Stimulated activated effector memory CD8-positive, alpha-beta T cell treated with anti-CD3 and anti-CD28 coated beads, Interleukin-12 subunit alpha, Interleukin-12 subunit beta, amount 100 ng/mL, for 72 hours (primary cell): ENCODE measurements at regions not wholly inside any gene's neighbourhood (a gene's known extent, or its start where the extent isn't known, plus 50 kb on each side); places are given as distances from the start of the nearest gene placed in this dataset.

Experiments
- ATAC-seq: fragments of 150-1000 bp; cut with Tn5 transposase; 2 replicates; pipeline ENCODE4 v1.10.0; 2021
- DNase-seq, 2 donors: peaks; one replicate each; pipeline ENCODE4 v3.0.0; 2021 to 2022; ENCODE audit warnings: low spot score in 2 of 2
- H3K27ac Mint-ChIP-seq: one replicate; pipeline ENCODE4 v1.8.0; 2022; ENCODE audit warnings: mild to moderate bottlenecking, mixed read lengths
- H3K36me3 Mint-ChIP-seq: one replicate; pipeline ENCODE4 v1.8.0; 2022; ENCODE audit warnings: mild to moderate bottlenecking, mixed read lengths
- H3K4me1 Mint-ChIP-seq: one replicate; pipeline ENCODE4 v1.8.0; 2022; ENCODE audit warnings: mixed read lengths
- H3K4me3 Mint-ChIP-seq: one replicate; pipeline ENCODE4 v1.8.0; 2022; ENCODE audit warnings: mild to moderate bottlenecking, mixed read lengths
- H3K9me3 Mint-ChIP-seq: one replicate; pipeline ENCODE4 v1.8.0; 2022; ENCODE audit warnings: mixed read lengths

DNA sequence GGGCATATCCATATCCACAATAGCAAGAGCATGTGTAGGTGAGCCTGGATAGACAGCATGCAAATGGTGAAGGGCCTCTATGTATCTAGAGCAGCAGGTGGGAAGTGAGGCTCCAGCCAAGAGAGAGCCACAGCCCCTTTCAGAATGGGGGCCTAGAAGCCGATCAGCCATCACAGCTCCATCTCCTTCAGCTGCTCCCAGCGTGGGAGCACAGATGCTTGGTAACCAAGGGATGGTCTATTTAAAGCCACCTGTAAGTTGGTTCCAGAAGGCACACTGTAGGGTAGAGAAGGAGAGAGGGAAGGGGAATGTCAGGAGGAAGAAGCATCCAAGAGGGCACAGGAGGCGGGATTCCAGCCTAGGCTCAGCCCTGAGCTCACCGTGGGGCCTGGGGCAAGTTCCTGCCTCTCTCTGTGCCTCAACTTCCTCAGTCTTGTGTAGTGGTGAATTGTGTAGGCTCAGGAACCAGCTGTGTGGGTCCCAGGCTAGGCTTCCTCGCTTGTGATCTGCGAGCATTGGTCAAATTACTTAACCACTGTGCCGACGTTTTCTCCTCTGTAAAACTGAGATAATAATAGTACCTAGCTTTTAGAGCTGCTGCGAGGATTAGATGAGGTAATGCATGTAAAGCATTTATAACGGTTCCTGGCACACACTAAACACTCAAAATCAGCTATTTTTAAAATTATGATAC is 122.9 kb upstream of the NAV2 start:
- no peak overlapping the region for H3K27ac Mint-ChIP-seq

DNA sequence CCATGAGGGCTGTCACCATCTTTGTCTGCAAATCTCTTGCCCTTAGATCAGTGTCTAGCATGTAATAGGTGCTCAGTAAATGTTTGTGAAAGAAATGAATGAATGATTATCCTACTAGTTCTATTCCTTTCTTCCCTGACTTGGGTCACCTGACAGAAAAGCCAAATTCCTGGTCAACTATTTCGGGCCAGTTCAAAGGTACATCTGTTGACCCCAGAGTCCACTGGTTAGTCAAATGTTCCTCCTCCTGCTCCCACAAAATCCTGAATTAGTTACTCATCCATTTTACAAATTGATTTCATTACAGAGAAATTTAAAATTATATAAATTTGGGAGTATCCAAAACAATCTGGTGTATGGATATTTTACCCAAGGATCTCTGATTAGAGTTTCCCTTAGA is 124.7 kb upstream of the NAV2 start:
- H3K9me3 Mint-ChIP-seq: no peaks in the 10 kb centered on the region
- no peak overlapping the region for H3K27ac Mint-ChIP-seq
- DNase-seq (no peak), ATAC-seq (no peak)
- no peak overlapping the region for H3K4me3 Mint-ChIP-seq
- no peaks in the 10 kb centered on the region for H3K4me1 Mint-ChIP-seq
- no peaks in the 10 kb centered on the region for H3K36me3 Mint-ChIP-seq

More for the DNA sequence above, 122.9 kb upstream of the NAV2 start:
- H3K36me3 Mint-ChIP-seq: no peaks in the 10 kb centered on the region
- H3K4me1 Mint-ChIP-seq: no peaks in the 10 kb centered on the region
- H3K9me3 Mint-ChIP-seq: no peaks in the 10 kb centered on the region
- ATAC-seq (no peak), DNase-seq (no peak)
- no peak overlapping the region for H3K4me3 Mint-ChIP-seq

DNA sequence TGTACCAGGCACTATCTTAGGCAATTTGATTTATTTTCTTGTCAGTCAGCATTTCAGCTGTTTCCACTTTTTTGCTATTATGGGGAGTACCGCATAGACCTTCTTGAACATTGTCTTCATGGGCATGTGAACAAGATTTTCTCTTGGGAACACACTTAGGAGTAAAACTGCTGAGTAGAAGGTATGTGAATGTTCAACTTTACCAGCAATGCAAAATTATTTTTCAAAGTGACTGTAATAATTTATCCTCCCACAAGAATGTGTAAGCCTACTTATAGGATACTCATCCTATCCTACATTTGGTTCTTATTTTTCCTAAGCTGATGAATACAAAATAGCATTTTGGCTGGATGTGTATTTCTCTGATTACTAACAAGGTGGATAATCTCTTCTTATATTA is 132.0 kb upstream of the NAV2 start:
- no peak overlapping the region for H3K27ac Mint-ChIP-seq
- no peak for DNase-seq
- no peaks in the 10 kb centered on the region for H3K36me3 Mint-ChIP-seq
- H3K4me3 Mint-ChIP-seq: no peak overlapping the region
- H3K4me1 Mint-ChIP-seq: no peaks in the 10 kb centered on the region
- H3K9me3 Mint-ChIP-seq: no peaks in the 10 kb centered on the region
- no peak for ATAC-seq

DNA sequence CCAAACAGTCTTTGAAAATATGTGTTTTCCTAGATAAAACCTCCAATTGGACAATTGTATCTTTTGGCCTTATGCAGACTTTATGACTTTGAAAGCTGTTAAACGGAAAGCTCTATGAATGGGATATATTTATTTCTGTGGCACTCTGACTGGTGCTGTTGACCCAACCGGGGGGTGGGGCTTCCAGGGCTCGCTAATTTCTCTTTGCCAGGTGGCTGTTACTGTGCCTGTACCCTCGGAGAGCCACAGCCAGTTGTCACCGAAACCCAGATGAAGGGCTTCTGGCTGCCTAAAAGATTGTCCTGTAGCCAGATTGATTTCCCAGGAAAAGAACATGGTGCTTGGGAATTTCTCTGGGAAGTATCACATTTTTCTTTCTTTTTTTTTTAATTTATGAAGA is 132.7 kb upstream of the NAV2 start:
- DNase-seq (no peak), ATAC-seq (no peak)
- Mint-ChIP-seq H3K9me3 (no peaks in the 10 kb centered on the region), H3K27ac (no peak overlapping the region), H3K4me3 (no peak overlapping the region), H3K36me3 (no peaks in the 10 kb centered on the region), H3K4me1 (no peaks in the 10 kb centered on the region)

DNA sequence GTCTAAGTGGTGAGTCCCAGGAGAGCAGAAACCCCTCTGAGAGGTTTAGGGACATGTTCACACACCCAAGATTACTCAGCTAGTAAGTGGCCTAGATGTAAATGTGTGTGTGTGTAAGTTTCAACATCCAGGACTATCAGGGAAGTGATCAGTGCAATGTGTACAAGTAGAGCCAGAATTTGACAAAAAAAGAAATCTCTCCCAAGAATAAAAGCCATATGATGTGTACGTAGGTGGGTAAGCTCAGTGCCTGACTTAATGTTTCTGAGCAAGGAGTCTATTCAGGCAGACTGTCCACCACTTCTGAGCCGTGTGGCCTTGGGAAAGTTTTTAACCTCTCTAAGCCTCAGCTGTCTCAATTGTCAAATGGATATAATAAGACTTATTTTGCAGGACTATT is 133.8 kb upstream of the NAV2 start:
- H3K4me3 Mint-ChIP-seq: no peak overlapping the region
- no peaks in the 10 kb centered on the region for H3K4me1 Mint-ChIP-seq
- no peak for DNase-seq
- H3K27ac Mint-ChIP-seq: no peak overlapping the region
- H3K9me3 Mint-ChIP-seq: no peaks in the 10 kb centered on the region
- no peaks in the 10 kb centered on the region for H3K36me3 Mint-ChIP-seq
- no peak for ATAC-seq

DNA sequence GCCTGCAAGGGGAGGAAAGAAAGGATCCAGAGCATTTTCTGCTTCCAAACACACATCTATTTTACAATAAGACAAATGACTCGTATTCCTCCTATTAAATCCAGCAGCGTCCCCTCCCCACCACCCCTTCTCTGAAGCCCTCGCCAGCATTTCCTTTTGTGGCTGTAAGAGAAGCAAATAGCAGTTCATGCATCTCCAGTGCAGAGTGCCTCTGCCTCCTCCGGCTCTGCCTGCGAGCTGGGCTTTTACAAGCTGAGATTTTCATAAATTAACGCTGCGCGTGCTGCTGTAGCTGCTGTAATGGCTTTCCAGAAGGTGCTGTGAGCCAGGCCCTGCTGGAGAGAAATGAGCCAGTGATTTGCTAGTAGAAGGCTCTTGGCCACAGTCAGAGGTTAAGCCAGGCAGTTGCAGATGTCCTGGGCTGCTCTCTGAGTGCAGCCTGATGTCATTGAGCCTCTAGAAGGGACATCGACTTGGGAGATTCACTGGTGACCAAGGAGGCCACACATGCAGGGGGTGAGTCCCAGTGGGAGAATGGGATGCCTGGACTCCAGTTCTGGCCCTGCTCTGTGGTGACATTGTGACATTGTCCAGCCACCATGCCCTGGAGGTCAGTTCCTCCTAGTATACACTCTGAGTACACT is 134.5 kb upstream of the NAV2 start:
- ATAC-seq (peak; percentile 44), DNase-seq (no peak)
- Mint-ChIP-seq H3K9me3 (no peaks in the 10 kb centered on the region), H3K27ac (no peak overlapping the region), H3K4me1 (no peaks in the 10 kb centered on the region), H3K4me3 (no peak overlapping the region), H3K36me3 (no peaks in the 10 kb centered on the region)

DNA sequence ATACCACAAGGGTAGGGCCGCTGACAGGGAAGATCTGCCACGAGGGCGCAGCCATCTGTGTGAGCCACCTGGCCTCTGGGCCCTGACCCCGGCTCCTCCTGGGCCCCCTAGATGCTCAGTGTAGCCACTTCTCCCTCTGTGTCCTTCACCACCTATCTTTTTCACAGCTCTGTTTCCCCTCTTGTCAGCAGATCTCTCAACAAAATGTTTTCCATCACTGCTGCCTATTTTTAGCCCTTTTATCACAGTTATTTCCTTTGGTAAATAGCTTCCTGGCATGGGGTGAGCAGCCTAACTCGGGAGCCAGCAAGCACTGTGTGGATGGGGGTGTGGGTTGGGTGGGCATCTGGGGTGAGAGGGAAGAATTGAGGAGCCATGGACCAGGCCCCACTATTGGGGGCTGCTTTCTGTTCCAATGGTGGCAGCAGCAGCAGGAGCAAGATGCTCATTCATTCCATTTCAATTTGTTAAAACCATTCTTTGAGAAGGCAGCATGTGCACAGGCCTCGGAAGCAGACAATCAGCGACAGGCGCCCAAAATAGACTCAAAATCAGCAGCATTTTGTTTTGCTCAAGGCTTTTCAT is 135.2 kb upstream of the NAV2 start:
- no peak for DNase-seq
- no peaks in the 10 kb centered on the region for H3K9me3 Mint-ChIP-seq
- H3K4me3 Mint-ChIP-seq: no peak overlapping the region
- no peaks in the 10 kb centered on the region for H3K36me3 Mint-ChIP-seq
- no peak overlapping the region for H3K27ac Mint-ChIP-seq
- H3K4me1 Mint-ChIP-seq: no peaks in the 10 kb centered on the region
- ATAC-seq: no peak

DNA sequence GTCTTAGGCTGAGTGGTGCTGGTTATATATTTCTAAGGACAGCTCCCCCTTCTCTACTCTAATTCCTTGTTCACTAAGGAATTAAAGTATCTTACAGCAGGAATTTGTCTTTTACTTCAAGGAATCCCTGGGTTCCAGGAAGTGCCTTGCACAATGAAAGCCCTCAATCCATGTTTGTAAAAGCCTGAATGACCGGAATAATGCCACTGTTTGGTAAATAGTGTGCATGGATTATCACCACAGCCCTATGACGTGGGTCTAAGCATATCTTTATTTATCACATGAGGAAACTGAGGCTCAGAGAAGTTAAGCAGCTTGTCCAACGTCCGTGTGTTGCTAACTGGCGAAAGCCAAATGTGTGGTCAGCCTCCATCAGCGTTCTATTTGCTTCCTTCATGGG is 135.7 kb upstream of the NAV2 start:
- H3K27ac Mint-ChIP-seq: no peak overlapping the region
- no peak overlapping the region for H3K4me3 Mint-ChIP-seq
- H3K9me3 Mint-ChIP-seq: no peaks in the 10 kb centered on the region
- H3K36me3 Mint-ChIP-seq: no peaks in the 10 kb centered on the region
- ATAC-seq (no peak), DNase-seq (no peak)
- no peaks in the 10 kb centered on the region for H3K4me1 Mint-ChIP-seq

DNA sequence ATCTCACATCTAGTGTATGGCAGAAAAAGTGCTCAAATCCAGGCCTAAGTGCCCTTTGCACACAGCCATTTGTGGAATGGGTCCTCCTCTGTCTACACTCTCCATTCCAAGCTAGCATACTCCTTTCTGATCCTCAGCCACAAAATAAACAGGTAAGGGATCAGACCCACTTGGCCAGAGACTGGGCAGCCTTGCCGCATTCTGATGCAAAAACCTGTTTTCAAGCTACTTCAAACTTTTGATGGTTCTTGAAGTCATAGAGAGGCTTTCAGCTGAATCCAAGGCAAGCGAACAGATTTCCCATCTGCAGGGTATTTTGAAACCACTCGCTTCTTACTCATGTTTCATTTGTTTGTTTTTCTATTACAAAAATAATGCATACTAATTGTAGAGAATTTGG is 136.6 kb upstream of the NAV2 start:
- no peak for DNase-seq
- ATAC-seq: no peak
- H3K4me3 Mint-ChIP-seq: no peak overlapping the region
- no peak overlapping the region for H3K27ac Mint-ChIP-seq
- H3K4me1 Mint-ChIP-seq: no peaks in the 10 kb centered on the region
- no peaks in the 10 kb centered on the region for H3K36me3 Mint-ChIP-seq
- H3K9me3 Mint-ChIP-seq: no peaks in the 10 kb centered on the region

DNA sequence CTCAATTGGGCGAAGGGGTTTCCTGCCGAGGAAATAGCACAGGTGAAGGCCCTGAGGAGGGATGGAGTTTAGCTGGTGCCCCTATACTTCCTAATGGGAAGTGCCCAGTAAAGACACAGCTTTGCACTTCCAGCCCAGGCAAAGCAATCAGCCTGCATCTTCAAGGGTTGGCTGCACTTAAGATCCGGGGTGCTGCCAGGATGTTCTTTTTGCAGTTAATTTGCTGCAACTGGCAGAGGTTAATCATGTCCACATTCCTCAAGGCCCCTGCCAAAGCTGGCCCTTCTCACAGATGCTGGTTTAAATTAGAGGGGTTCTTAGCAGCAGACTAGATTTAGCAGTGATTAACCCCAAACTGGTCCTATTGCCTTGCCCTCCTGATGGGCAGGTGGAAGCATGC is 137.7 kb upstream of the NAV2 start:
- no peak for DNase-seq
- H3K4me3 Mint-ChIP-seq: no peak overlapping the region
- H3K4me1 Mint-ChIP-seq: no peaks in the 10 kb centered on the region
- H3K27ac Mint-ChIP-seq: no peak overlapping the region
- H3K36me3 Mint-ChIP-seq: no peaks in the 10 kb centered on the region
- no peak for ATAC-seq
- H3K9me3 Mint-ChIP-seq: no peaks in the 10 kb centered on the region

DNA sequence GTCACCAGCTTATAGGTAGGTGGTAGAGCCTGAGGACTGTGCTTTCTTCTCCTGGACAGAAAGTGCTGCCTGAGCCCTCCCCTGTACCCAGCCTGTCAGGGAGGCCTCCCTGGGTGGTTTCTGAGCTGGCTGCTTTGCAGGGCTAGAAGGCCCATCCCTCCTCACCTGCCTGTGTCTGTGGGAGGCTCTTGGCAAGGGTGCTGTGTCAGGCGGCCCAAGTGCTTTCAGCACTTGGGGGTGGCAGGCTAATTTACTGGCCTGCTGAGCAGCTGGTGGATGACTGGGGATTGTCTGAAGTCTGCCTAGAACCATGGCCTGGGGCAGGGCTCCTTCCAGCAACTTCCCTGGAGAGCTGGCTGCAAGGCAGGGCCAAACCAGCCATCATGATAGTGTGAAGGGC is 139.0 kb upstream of the NAV2 start:
- no peak for DNase-seq
- no peaks in the 10 kb centered on the region for H3K36me3 Mint-ChIP-seq
- ATAC-seq: no peak
- H3K4me3 Mint-ChIP-seq: no peak overlapping the region
- H3K4me1 Mint-ChIP-seq: no peaks in the 10 kb centered on the region
- no peaks in the 10 kb centered on the region for H3K9me3 Mint-ChIP-seq
- no peak overlapping the region for H3K27ac Mint-ChIP-seq

DNA sequence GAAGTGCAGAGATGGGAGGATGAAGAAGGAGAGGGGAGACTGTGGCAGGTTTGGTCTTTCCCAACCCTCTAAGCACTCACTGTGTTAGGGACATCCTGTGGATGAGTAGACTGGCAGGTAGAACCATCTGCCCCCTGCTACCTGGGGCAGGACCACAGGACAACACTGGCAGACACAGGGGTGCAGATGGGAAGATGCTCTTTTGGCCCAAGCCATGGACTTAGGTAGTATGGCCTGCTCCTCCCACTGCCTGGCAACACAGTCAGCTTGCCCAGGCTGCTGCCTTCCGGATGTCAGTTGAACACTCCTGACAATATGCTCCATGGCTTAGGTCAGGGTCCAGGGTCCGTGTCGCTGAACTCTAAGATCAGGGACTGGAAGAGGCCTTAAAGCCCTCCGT is 140.7 kb upstream of the NAV2 start:
- no peak overlapping the region for H3K4me3 Mint-ChIP-seq
- ATAC-seq (no peak), DNase-seq (no peak)
- no peaks in the 10 kb centered on the region for H3K9me3 Mint-ChIP-seq
- no peak overlapping the region for H3K27ac Mint-ChIP-seq
- no peaks in the 10 kb centered on the region for H3K4me1 Mint-ChIP-seq
- H3K36me3 Mint-ChIP-seq: no peaks in the 10 kb centered on the region

DNA sequence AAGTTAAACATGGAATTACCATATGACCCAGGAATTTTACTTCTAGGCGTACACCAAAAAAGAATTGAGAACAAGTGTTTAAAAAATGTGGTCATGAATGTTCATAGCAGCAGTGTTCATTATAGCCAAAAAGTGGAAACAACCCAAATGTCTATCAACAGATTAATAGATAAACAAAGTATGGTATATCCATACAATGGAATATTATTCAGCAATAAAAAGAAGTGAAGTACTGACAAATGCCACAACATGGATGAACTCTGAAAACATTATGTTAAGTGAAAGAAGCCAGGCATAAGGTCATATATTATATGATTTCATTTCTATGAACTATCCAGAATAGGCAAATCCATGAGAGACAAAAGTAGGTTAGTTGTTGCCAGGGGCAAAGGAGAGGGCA is 141.7 kb upstream of the NAV2 start:
- ATAC-seq: no peak
- Mint-ChIP-seq H3K4me1 (no peaks in the 10 kb centered on the region), H3K36me3 (no peaks in the 10 kb centered on the region), H3K27ac (no peak overlapping the region), H3K4me3 (no peak overlapping the region), H3K9me3 (no peaks in the 10 kb centered on the region)
- no peak for DNase-seq

DNA sequence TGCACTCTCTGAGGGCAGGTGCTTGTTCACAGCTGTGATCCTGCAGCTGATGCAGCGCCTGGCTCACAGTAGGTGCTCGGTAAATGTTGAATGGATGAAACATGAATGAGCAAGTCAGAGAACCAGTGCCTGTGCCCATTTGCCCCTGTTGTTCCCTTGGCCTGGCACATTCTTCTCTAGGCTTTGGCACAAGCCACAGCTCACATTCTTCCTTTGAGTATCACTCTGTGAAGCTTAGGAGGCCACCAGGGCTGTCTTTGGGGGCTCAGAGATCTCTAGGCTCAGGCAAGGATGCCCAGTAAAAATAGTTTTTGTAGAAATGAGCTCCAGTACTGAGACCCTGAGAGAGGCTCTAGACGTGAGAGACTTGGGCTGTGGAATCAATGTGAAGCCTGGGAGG is 144.6 kb upstream of the NAV2 start:
- Mint-ChIP-seq H3K4me1 (no peaks in the 10 kb centered on the region), H3K9me3 (no peaks in the 10 kb centered on the region), H3K4me3 (no peak overlapping the region), H3K36me3 (no peaks in the 10 kb centered on the region), H3K27ac (no peak overlapping the region)
- ATAC-seq (no peak), DNase-seq (no peak)

DNA sequence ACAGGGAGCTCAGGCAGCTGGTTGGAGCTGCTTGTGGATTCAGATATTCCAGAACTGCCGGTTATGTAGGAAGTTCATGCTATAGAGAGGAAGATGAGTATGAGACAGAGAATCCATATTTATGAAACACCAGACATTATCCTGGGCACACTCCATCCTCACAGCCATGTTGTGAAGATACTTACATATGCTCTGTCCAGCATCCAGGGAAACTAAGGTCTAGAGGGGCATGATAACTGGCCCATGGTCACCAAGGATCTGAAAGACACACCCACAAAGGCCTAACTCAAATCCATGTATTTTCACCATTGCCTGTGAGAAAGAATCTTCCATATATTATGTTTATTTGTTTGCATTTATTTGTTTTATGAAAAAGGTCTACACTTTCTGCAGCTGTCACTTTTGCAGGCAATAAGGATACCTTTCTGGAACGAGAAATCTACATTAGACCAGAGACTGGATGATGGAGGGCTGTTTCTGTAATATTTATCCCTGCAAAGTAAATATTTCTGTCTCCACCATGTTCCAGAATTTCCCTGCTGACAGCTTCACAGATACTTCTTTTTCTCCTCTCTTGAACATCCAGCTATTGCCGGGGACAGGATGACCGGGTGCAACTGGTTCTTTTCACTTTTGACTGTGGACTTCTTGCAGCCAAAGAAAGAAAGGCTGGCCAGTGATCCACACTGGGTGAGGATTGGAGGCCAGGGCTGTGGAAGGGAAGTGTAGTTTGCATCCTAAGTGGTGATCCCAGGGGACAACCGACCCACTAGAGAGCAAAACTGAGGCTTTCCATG is 145.9 kb upstream of the NAV2 start:
- Mint-ChIP-seq H3K36me3 (no peaks in the 10 kb centered on the region), H3K4me1 (no peaks in the 10 kb centered on the region), H3K9me3 (no peaks in the 10 kb centered on the region), H3K27ac (no peak overlapping the region), H3K4me3 (no peak overlapping the region)
- no peak for DNase-seq
- no peak for ATAC-seq

DNA sequence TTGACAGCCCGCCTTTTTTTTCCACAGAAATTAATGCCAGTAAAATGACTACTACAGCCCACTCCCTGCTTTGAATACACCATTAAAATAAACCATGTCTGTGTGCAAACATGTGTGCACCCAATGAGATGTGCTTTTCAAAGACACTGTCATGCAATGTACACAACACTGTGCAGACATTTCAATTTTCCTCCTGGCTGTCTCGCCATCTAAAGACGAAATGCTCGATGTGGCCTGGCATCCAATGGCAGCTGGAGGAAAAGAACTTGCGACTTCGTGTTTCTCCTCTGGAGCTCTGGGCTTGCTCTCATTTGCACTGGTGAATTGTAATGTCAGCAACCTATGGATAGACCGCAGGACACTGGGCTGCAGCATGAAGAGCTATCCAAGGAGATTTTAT is 147.0 kb upstream of the NAV2 start:
- Mint-ChIP-seq H3K4me1 (no peaks in the 10 kb centered on the region), H3K36me3 (no peaks in the 10 kb centered on the region), H3K4me3 (no peak overlapping the region), H3K27ac (no peak overlapping the region), H3K9me3 (no peaks in the 10 kb centered on the region)
- DNase-seq (no peak), ATAC-seq (no peak)
